Calu3 (cell line): ENCODE measurements at regions not wholly inside any gene's neighbourhood (a gene's known extent, or its start where the extent isn't known, plus 50 kb on each side); places are given as distances from the start of the nearest gene placed in this dataset.

Experiments used
- BruUV-seq: library from RNA; stranded (reverse); fragments of 400-500 nt; replicated peaks from 2 replicates; lab custom pipeline; 2021; lab: Mats Ljungman, UMichigan
- CTCF ChIA-PET: fragments of 300-600 bp; sonication (Branson Sonifier 250); formaldehyde crosslinking; loops from one replicate; lab custom pipeline; 2022; ENCODE audit warnings: antibody characterized with exemption; lab: Charles Lee
- DNase-seq: peaks from one replicate; pipeline ENCODE4 v3.0.0; 2022
- H3K27ac Mint-ChIP-seq: one replicate; pipeline ENCODE4 v1.8.0; 2022; ENCODE audit warnings: mixed read lengths; ENCODE audit not compliant: unreplicated experiment
- H3K27me3 Mint-ChIP-seq: one replicate; pipeline ENCODE4 v1.8.0; 2022; ENCODE audit warnings: mixed read lengths; ENCODE audit not compliant: unreplicated experiment
- H3K36me3 Mint-ChIP-seq: one replicate; pipeline ENCODE4 v1.8.0; 2022; ENCODE audit warnings: mild to moderate bottlenecking, moderate library complexity, mixed read lengths; ENCODE audit not compliant: insufficient read depth, unreplicated experiment
- H3K4me1 Mint-ChIP-seq: one replicate; pipeline ENCODE4 v1.8.0; 2022; ENCODE audit warnings: mild to moderate bottlenecking, low read depth, mixed read lengths; ENCODE audit not compliant: unreplicated experiment
- H3K4me3 Mint-ChIP-seq: one replicate; pipeline ENCODE4 v1.8.0; 2022; ENCODE audit warnings: mild to moderate bottlenecking, low read depth, moderate library complexity, mixed read lengths; ENCODE audit not compliant: unreplicated experiment
- H3K9me3 Mint-ChIP-seq: one replicate; pipeline ENCODE4 v1.8.0; 2022; ENCODE audit warnings: low read depth, mixed read lengths; ENCODE audit not compliant: unreplicated experiment
- CTCF ChIP-seq: fragments of 200-600 bp; IDR thresholded peaks from one replicate; pipeline ENCODE4 v1.8.0; 2022; ENCODE audit warnings: antibody characterized with exemption; ENCODE audit not compliant: unreplicated experiment
- intact Hi-C: fragments of 100-400 bp; cut with micrococcal nuclease; formaldehyde crosslinking; loops from one replicate; pipeline ENCODE4 v1.10.0; 2022; ENCODE audit not compliant: unreplicated experiment

GRCh38 chr20:16166737-16167136, 406.5 kb downstream of the KIF16B start:
- Mint-ChIP-seq H3K4me3 (no peak overlapping the region), H3K9me3 (no peaks in the 10 kb centered on the region), H3K27me3 (peaks cover 8% of the 10 kb centered on the region), H3K4me1 (no peaks in the 10 kb centered on the region), H3K27ac (no peak overlapping the region), H3K36me3 (no peaks in the 10 kb centered on the region)
- intact Hi-C loops, result no loop called here
- no peak for TF ChIP-seq CTCF
- no TSS peak for BruUV-seq
- CTCF ChIA-PET, result interaction anchor here (0.7 kb wide), 1 partner anchor 159 kb away, joined by 6 read pairs; no protein-coding TSS in a partner anchor
- DNase-seq, result no peak

DNA sequence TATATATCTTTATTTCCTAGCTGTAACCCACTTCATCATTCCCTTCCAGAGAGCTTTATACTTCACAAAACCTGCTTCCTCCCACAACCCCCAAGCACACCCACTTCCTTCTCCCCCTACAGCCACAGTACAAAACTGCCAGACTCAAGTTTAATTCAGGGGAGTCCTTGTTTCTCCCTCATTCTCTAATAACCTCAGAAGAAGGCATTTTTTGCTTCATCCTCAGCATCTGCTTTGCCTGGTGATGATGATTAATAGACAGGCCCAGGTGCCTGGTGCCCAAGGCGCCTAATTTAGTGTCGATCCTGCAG, 414.3 kb downstream of the KIF16B start:
- peaks cover 3% of the 10 kb centered on the region for H3K9me3 Mint-ChIP-seq
- H3K4me3 Mint-ChIP-seq, result no peak overlapping the region
- no peak for TF ChIP-seq CTCF
- no peaks in the 10 kb centered on the region for H3K36me3 Mint-ChIP-seq
- BruUV-seq, result no TSS peak
- H3K4me1 Mint-ChIP-seq, result no peaks in the 10 kb centered on the region
- CTCF ChIA-PET, result no interaction called here
- intact Hi-C loops, result no loop called here
- no peaks in the 10 kb centered on the region for H3K27me3 Mint-ChIP-seq
- no peak for DNase-seq
- no peak overlapping the region for H3K27ac Mint-ChIP-seq

GRCh38 chr20:16158090-16158975, 414.9 kb downstream of the KIF16B start:
- DNase-seq, result no peak
- TF ChIP-seq CTCF, result no peak
- Mint-ChIP-seq H3K27me3 (no peaks in the 10 kb centered on the region), H3K4me1 (no peaks in the 10 kb centered on the region), H3K27ac (no peak overlapping the region), H3K4me3 (no peak overlapping the region), H3K9me3 (peaks cover 3% of the 10 kb centered on the region), H3K36me3 (no peaks in the 10 kb centered on the region)
- CTCF ChIA-PET, result no interaction called here
- no TSS peak for BruUV-seq
- intact Hi-C loops, result no loop called here

GRCh38 chr20:16147916-16148315, 425.3 kb downstream of the KIF16B start:
- no peak for DNase-seq
- Mint-ChIP-seq H3K36me3 (no peaks in the 10 kb centered on the region), H3K4me1 (no peaks in the 10 kb centered on the region), H3K9me3 (no peaks in the 10 kb centered on the region), H3K4me3 (no peak overlapping the region), H3K27me3 (no peaks in the 10 kb centered on the region), H3K27ac (no peak overlapping the region)
- CTCF ChIA-PET, result no interaction called here
- no TSS peak for BruUV-seq
- no peak for TF ChIP-seq CTCF
- intact Hi-C loops, result no loop called here
